ENCODE measurements at regions not wholly inside any gene's neighbourhood (a gene's known extent, or its start where the extent isn't known, plus 50 kb on each side); places are given as distances from the start of the nearest gene placed in this dataset.

DNA sequence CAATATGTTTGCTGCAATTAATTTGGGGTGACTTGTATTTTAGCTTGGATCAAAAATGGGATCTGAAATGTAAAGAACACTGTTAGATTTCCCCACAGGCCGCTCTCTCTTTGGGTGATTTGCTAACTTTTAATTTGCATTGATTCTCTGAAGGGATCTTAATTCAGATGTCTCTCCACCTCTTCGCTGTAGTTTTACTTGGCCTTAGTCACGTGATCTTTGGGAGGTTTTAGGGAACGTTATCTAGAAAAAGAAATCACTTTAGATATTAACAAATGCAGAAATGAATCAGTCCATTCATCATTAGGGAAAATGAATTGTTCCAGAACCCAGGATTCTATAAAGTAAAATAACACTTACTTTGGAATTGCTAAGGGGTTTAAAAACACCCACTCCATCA lies 390.2 kb downstream of the THBS2 start:
- no peaks in the 10 kb centered on the region for H3K36me3 Mint-ChIP-seq (ENCODE audit: insufficient read depth, unreplicated experiment)
- H3K4me1 Mint-ChIP-seq (ENCODE audit: low read depth, unreplicated experiment), result no peaks in the 10 kb centered on the region
- no TSS peak for BruUV-seq (replicated peaks)
- ChIA-PET POLR2A (no interaction called here), CTCF (no interaction called here)
- no peak overlapping the region for H3K4me3 Mint-ChIP-seq (ENCODE audit: unreplicated experiment)
- TF ChIP-seq, protein P1, sequence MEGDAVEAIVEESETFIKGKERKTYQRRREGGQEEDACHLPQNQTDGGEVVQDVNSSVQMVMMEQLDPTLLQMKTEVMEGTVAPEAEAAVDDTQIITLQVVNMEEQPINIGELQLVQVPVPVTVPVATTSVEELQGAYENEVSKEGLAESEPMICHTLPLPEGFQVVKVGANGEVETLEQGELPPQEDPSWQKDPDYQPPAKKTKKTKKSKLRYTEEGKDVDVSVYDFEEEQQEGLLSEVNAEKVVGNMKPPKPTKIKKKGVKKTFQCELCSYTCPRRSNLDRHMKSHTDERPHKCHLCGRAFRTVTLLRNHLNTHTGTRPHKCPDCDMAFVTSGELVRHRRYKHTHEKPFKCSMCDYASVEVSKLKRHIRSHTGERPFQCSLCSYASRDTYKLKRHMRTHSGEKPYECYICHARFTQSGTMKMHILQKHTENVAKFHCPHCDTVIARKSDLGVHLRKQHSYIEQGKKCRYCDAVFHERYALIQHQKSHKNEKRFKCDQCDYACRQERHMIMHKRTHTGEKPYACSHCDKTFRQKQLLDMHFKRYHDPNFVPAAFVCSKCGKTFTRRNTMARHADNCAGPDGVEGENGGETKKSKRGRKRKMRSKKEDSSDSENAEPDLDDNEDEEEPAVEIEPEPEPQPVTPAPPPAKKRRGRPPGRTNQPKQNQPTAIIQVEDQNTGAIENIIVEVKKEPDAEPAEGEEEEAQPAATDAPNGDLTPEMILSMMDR (IDR thresholded peaks at IDR 0.05; ENCODE audit: insufficient read depth in 1 of 2, low read depth in 1 of 2, low read length in 1 of 2, severe bottlenecking in 1 of 2, unreplicated experiment in 1 of 2), result no peak
- Histone ChIP-seq H3K4me1 (no peaks in the 10 kb centered on the region), H3K9me3 (no peaks in the 10 kb centered on the region), H3K4me3 (ENCODE audit: low read depth, low read length) (no peak overlapping the region), H3K27me3 (replicated peaks; ENCODE audit: control insufficient read depth, insufficient read depth, low read length) (no peaks in the 10 kb centered on the region), H3K36me3 (ENCODE audit: control insufficient read depth, insufficient read depth, low read length) (no peaks in the 10 kb centered on the region)
- DNase-seq, result no peak
- H3K9me3 Mint-ChIP-seq (ENCODE audit: unreplicated experiment), result no peaks in the 10 kb centered on the region
- H3K27ac Mint-ChIP-seq (ENCODE audit: unreplicated experiment), result no peak overlapping the region
- peaks cover 3% of the 10 kb centered on the region for H3K27me3 Mint-ChIP-seq (ENCODE audit: insufficient read depth, unreplicated experiment)
- intact Hi-C loops (cut with micrococcal nuclease; ENCODE audit: unreplicated experiment), result no loop called here

DNA sequence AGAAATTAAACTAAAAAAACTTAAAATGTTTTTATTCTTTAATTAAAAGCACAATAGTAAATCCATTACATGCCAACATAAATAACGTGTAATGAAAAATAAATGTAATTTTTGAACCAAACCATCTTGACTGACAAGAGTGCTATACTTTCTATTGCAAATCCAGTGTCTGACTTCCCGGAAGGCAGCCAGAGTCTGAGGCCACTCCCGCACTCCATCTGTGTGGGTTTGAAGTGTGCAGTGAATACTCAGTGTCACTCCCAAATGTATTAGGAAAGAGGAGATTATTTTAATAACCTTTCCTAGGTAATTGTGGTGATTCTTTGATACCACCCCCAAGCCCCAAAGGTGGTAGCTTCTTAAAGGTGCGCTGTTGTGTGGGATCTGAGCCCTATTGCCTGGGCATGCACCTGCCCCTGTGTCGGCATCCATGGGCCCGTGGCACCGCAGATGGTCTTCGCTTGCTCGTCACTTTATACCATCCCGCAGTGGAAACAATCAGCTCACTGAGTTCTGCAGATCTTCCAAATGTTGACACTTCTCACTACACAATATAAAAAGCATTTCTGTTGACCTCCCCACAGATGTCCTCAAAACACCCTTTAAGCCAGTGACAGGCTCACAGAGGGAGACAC lies 391.2 kb downstream of the THBS2 start:
- Mint-ChIP-seq H3K4me1 (ENCODE audit: low read depth, unreplicated experiment) (no peaks in the 10 kb centered on the region), H3K4me3 (ENCODE audit: unreplicated experiment) (no peak overlapping the region), H3K36me3 (ENCODE audit: insufficient read depth, unreplicated experiment) (no peaks in the 10 kb centered on the region), H3K27ac (ENCODE audit: unreplicated experiment) (no peak overlapping the region), H3K9me3 (ENCODE audit: unreplicated experiment) (no peaks in the 10 kb centered on the region), H3K27me3 (ENCODE audit: insufficient read depth, unreplicated experiment) (peaks cover 3% of the 10 kb centered on the region)
- no peaks in the 10 kb centered on the region for H3K36me3 ChIP-seq (ENCODE audit: control insufficient read depth, insufficient read depth, low read length)
- no peaks in the 10 kb centered on the region for H3K4me1 ChIP-seq
- ChIA-PET POLR2A (no interaction called here), CTCF (no interaction called here)
- no peaks in the 10 kb centered on the region for H3K27me3 ChIP-seq (replicated peaks; ENCODE audit: control insufficient read depth, insufficient read depth, low read length)
- DNase-seq, result no peak
- no TSS peak for BruUV-seq (replicated peaks)
- TF ChIP-seq, protein P1 (IDR thresholded peaks at IDR 0.05; ENCODE audit: insufficient read depth in 1 of 2, low read depth in 1 of 2, low read length in 1 of 2, severe bottlenecking in 1 of 2, unreplicated experiment in 1 of 2), result no peak
- no peak overlapping the region for H3K4me3 ChIP-seq (ENCODE audit: low read depth, low read length)
- no peaks in the 10 kb centered on the region for H3K9me3 ChIP-seq
- intact Hi-C loops (cut with micrococcal nuclease; ENCODE audit: unreplicated experiment), result no loop called here

DNA sequence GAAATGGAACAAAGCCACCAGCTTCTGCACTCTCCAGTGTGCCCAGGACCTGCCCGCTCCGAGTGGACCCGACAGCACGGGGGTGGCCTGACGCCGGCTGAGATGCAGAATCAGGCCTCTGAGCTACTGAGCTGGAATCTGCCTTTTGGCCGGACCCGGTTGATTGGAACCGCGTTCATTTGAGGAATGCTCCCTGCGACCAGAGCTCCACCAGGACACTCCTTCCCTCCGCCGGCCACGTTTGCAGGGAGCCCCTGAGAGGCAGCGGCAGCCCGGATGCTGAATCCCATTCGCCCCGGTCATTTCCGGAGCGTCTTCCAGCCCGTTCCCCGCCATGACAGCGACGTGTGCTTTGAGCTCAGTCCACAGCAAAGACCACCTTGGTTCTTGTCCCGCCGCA lies 392.7 kb downstream of the THBS2 start:
- Mint-ChIP-seq H3K9me3 (ENCODE audit: unreplicated experiment) (no peaks in the 10 kb centered on the region), H3K36me3 (ENCODE audit: insufficient read depth, unreplicated experiment) (no peaks in the 10 kb centered on the region), H3K4me3 (ENCODE audit: unreplicated experiment) (no peak overlapping the region), H3K4me1 (ENCODE audit: low read depth, unreplicated experiment) (no peaks in the 10 kb centered on the region), H3K27ac (ENCODE audit: unreplicated experiment) (no peak overlapping the region), H3K27me3 (ENCODE audit: insufficient read depth, unreplicated experiment) (peaks cover 5% of the 10 kb centered on the region)
- H3K4me1 ChIP-seq, result no peaks in the 10 kb centered on the region
- no peak for DNase-seq
- no TSS peak for BruUV-seq (replicated peaks)
- no peaks in the 10 kb centered on the region for H3K36me3 ChIP-seq (ENCODE audit: control insufficient read depth, insufficient read depth, low read length)
- TF ChIP-seq, protein P1 (IDR thresholded peaks at IDR 0.05; ENCODE audit: insufficient read depth in 1 of 2, low read depth in 1 of 2, low read length in 1 of 2, severe bottlenecking in 1 of 2, unreplicated experiment in 1 of 2), result no peak
- POLR2A ChIA-PET, result no interaction called here
- intact Hi-C loops (cut with micrococcal nuclease; ENCODE audit: unreplicated experiment), result no loop called here
- no peaks in the 10 kb centered on the region for H3K9me3 ChIP-seq
- H3K27me3 ChIP-seq (replicated peaks; ENCODE audit: control insufficient read depth, insufficient read depth, low read length), result no peaks in the 10 kb centered on the region
- CTCF ChIA-PET, result no interaction called here
- no peak overlapping the region for H3K4me3 ChIP-seq (ENCODE audit: low read depth, low read length)
